Adrenal gland (tissue), 9 donors: ENCODE measurements at regions not wholly inside any gene's neighbourhood (a gene's known extent, or its start where the extent isn't known, plus 50 kb on each side); places are given as distances from the start of the nearest gene placed in this dataset.

Source experiments
- DNase-seq, 7 donors: peaks; one replicate each; pipeline ENCODE4 v3.0.0-alpha.2; 2019 to 2020
- H3K27ac ChIP-seq, 5 donors: fragments of 200-600 bp; sonication (generic) in 4 of 5; 1 replicate in 3 of 5; 2 replicates in 2 of 5; pipeline versions ENCODE4 v1.5.1 to v1.8.0; 2016 to 2020; ENCODE audit warnings: mild to moderate bottlenecking in 1 of 5
- H3K27me3 ChIP-seq: fragments of 200-600 bp; 2 replicates; pipeline ENCODE4 v1.8.0; 2021
- H3K36me3 ChIP-seq, 2 donors: fragments of 200-600 bp; replicated peaks in 1 of 2; 1 replicate in 1 of 2; 2 replicates in 1 of 2; pipeline versions ENCODE4 v1.5.1 to v1.8.0; 2018 to 2022
- H3K4me1 ChIP-seq, 2 donors: fragments of 200-600 bp; replicated peaks in 1 of 2; 1 replicate in 1 of 2; 2 replicates in 1 of 2; pipeline versions ENCODE4 v1.5.1 to v1.8.0; 2018 to 2021
- H3K4me3 ChIP-seq, 4 donors: fragments of 200-600 bp; sonication (generic) in 3 of 4; one replicate each; pipeline ENCODE4 v1.5.1; 2016 to 2018
- H3K9me3 ChIP-seq, 3 donors: fragments of 200-600 bp; sonication (generic) in 1 of 3; replicated peaks in 1 of 3; 1 replicate in 2 of 3; 2 replicates in 1 of 3; pipeline versions ENCODE4 v1.5.1 to v1.8.0; 2016 to 2021
- CTCF ChIP-seq, 6 experiments: fragments of 450-650 bp in 4 of 6; fragments of 200-600 bp in 2 of 6; sonication (generic) in 1 of 6; IDR thresholded peaks; 1 replicate in 5 of 6; 2 replicates in 1 of 6; pipeline versions ENCODE4 v1.5.1 to v1.8.0; 2016 to 2021; ENCODE audit warnings: antibody characterized with exemption in 6 of 6, mild to moderate bottlenecking in 2 of 6, moderate library complexity in 1 of 6
- POLR2A ChIP-seq, 2 donors: fragments of 450-650 bp; IDR thresholded peaks; one replicate each; pipeline ENCODE4 v1.6.1; 2017; ENCODE audit warnings: antibody characterized with exemption in 2 of 2, mild to moderate bottlenecking in 2 of 2, moderate library complexity in 1 of 2
- WGBS, 4 donors: extraction: QIAGEN DNeasy Blood & Tissue Kit in 2 of 4; methylation state at CpG; one replicate each; pipeline versions ENCODE4 v1.1.5 to v1.1.7; 2013 to 2017; 5-methylcytosine and 5-hydroxymethylcytosine counted together
- intact Hi-C, 2 donors: fragments of 100-400 bp; cut with DNase I; formaldehyde crosslinking; loops; one replicate each; pipeline versions ENCODE4 v1.14.1 to v1.15.0; 2022 to 2023
- donor health status: healthy with polysubstance abuse.
- donor health status: Bipolar disorder and iron deficiency.
- donor health status: DM: yes; HTN: yes; CAD: no.
- donor health status: DM: no; HTN: no; CAD: no.
- donor health status: DM: no; HTN: no; CAD: no.

- DNase-seq = no peak
- Histone ChIP-seq H3K4me3 (no peak overlapping the region), H3K9me3 (no peaks in the 10 kb centered on the region), H3K36me3 (no peaks in the 10 kb centered on the region), H3K4me1 (peaks cover 4 to 49% of the 10 kb centered on the region in 2 donors), H3K27ac (no peak overlapping the region), H3K27me3 (no peaks in the 10 kb centered on the region)
- intact Hi-C loops = no loop called here
- TF ChIP-seq POLR2A (IDR thresholded peaks at IDR 0.05) = no peak
- TF ChIP-seq CTCF (IDR thresholded peaks at IDR 0.05) = no peak
- 76 to 80% (median 78%) methylated on average over 4 of the region's 4 CpGs for WGBS, 4 donors
These were observed 110.7 kb downstream of the RPL27A start for GRCh38 chr11:8793114-8793777.

- Histone ChIP-seq H3K27ac (peak overlapping the region in 1 of 5 donors; percentile 22), H3K4me1 (peaks cover 12 to 49% of the 10 kb centered on the region in 2 donors)
- 84 to 91% (median 87%) methylated on average over 6 of the region's 6 CpGs for WGBS, 4 donors
These were observed 111.5 kb downstream of the RPL27A start for GRCh38 chr11:8794126-8794525.

GRCh38 chr11:8794677-8795103 lies 112.1 kb downstream of the RPL27A start:
- WGBS, 4 donors = 50 to 53% (median 50%) methylated on average over 1 to 2 of the region's 2 CpGs
- H3K4me1 ChIP-seq = peaks cover 14 to 49% of the 10 kb centered on the region in 2 donors
- H3K27me3 ChIP-seq = no peaks in the 10 kb centered on the region
- H3K36me3 ChIP-seq = no peaks in the 10 kb centered on the region
- peak overlapping the region in 2 of 5 donors; percentile 22 to 64 for H3K27ac ChIP-seq
- DNase-seq = peak in 2 of 7 donors; percentile 40 to 50
- no peaks in the 10 kb centered on the region for H3K9me3 ChIP-seq
- H3K4me3 ChIP-seq = no peak overlapping the region
- intact Hi-C loops = no loop called here
- TF ChIP-seq POLR2A (IDR thresholded peaks at IDR 0.05) (no peak), CTCF (IDR thresholded peaks at IDR 0.05) (peak; percentile 18 to 47 (median 38))

More at GRCh38 chr11:8794126-8794525, 111.5 kb downstream of the RPL27A start:
- Histone ChIP-seq H3K27me3 (no peaks in the 10 kb centered on the region), H3K36me3 (no peaks in the 10 kb centered on the region), H3K4me3 (no peak overlapping the region), H3K9me3 (no peaks in the 10 kb centered on the region)
- DNase-seq = peak in 1 of 7 donors; percentile 27
- intact Hi-C loops = no loop called here
- TF ChIP-seq CTCF (IDR thresholded peaks at IDR 0.05) = no peak
- TF ChIP-seq POLR2A (IDR thresholded peaks at IDR 0.05) = no peak

- no peaks in the 10 kb centered on the region for H3K9me3 ChIP-seq
- peaks cover 30 to 61% of the 10 kb centered on the region in 2 donors for H3K4me1 ChIP-seq
- 0 to 43% (median 0%) methylated on average over 1 of the region's 1 CpG for WGBS, 4 donors
- H3K36me3 ChIP-seq = no peaks in the 10 kb centered on the region
- no peak for DNase-seq
- H3K4me3 ChIP-seq = no peak overlapping the region
- H3K27me3 ChIP-seq = no peaks in the 10 kb centered on the region
- no peak overlapping the region for H3K27ac ChIP-seq
- intact Hi-C loops = no loop called here
- TF ChIP-seq CTCF (IDR thresholded peaks at IDR 0.05) (no peak), POLR2A (IDR thresholded peaks at IDR 0.05) (no peak)
These were observed 114.0 kb upstream of the AKIP1 start for GRCh38 chr11:8796941-8797340.
